GM12878 (cell line): ENCODE measurements at regions not wholly inside any gene's neighbourhood (a gene's known extent, or its start where the extent isn't known, plus 50 kb on each side); places are given as distances from the start of the nearest gene placed in this dataset.

Experiments
- ATAC-seq: fragments of 200-7000 bp; cut with Tn5 transposase; 3 replicates; pipeline ENCODE4 v1.9.1; 2020; ENCODE audit warnings: mild to moderate bottlenecking, moderate library complexity
- BruUV-seq: library from RNA; stranded (reverse); fragments of 400-500 nt; replicated peaks from 2 replicates; lab custom pipeline; 2021; lab: Mats Ljungman, UMichigan
- CTCF ChIA-PET: fragments of 300-600 bp; sonication (Branson Sonifier 250); formaldehyde crosslinking; extraction: SDS; loops from one replicate; lab custom pipeline; 2021; ENCODE audit warnings: inconsistent platforms; lab: Yijun Ruan, JAX
- POLR2A ChIA-PET: fragments of 350-600 bp; formaldehyde crosslinking; extraction: SDS; loops from one replicate; lab custom pipeline; 2021; ENCODE audit warnings: inconsistent platforms; lab: Charles Lee
- RAD21 ChIA-PET: fragments of 300-600 bp; sonication (Branson Sonifier 250); formaldehyde crosslinking; loops from one replicate; lab custom pipeline; 2023; ENCODE audit warnings: antibody characterized with exemption; ENCODE audit not compliant: unreplicated experiment; lab: Charles Lee
- SMC1A ChIA-PET: fragments of 300-600 bp; sonication (Branson Sonifier 250); formaldehyde crosslinking; loops from one replicate; lab custom pipeline; 2023; ENCODE audit not compliant: unreplicated experiment, uncharacterized antibody; lab: Charles Lee
- DNase-seq: peaks from one replicate; pipeline ENCODE4 v3.0.0-alpha.2; 2011; ENCODE audit warnings: low read depth, low spot score
- FAIRE-seq: peaks from 3 replicates; lab custom pipeline; 2011; peaks lifted over from hg19 to GRCh38; lab: Jason Lieb, UNC
- H2AFZ ChIP-seq: 2 replicates; pipeline ENCODE4 v1.6.0; 2011; ENCODE audit warnings: low read depth, low read length, control low read depth; ENCODE audit not compliant: control insufficient read depth
- H3K27ac ChIP-seq: 2 replicates; pipeline ENCODE4 v1.5.1; 2011; ENCODE audit warnings: control low read depth; ENCODE audit not compliant: control insufficient read depth, insufficient read depth
- H3K27me3 ChIP-seq, 2 experiments: replicated peaks in 1 of 2; 2 replicates each; pipeline versions ENCODE4 v1.6.0 to v1.6.1; 2011; ENCODE audit warnings: low read length in 1 of 2; ENCODE audit not compliant: control insufficient read depth in 2 of 2, insufficient read depth in 2 of 2
- H3K36me3 ChIP-seq, 2 experiments: 2 replicates each; pipeline ENCODE4 v1.5.1; 2011; ENCODE audit warnings: low read length in 1 of 2; ENCODE audit not compliant: control insufficient read depth in 2 of 2, insufficient read depth in 2 of 2
- H3K4me1 ChIP-seq: 2 replicates; pipeline ENCODE4 v1.6.1; 2011; ENCODE audit warnings: mild to moderate bottlenecking, low read length, moderate library complexity, mixed read lengths; ENCODE audit not compliant: control insufficient read depth, insufficient read depth
- H3K4me2 ChIP-seq: 2 replicates; pipeline ENCODE4 v1.6.0; 2011; ENCODE audit warnings: control low read depth; ENCODE audit not compliant: control insufficient read depth, insufficient read depth
- H3K4me3 ChIP-seq: fragments of 200-600 bp; sonication (generic); 2 replicates; pipeline ENCODE4 v1.5.1; 2016
- H3K79me2 ChIP-seq: 2 replicates; pipeline ENCODE4 v1.6.0; 2011; ENCODE audit warnings: low read length; ENCODE audit not compliant: control insufficient read depth, insufficient read depth
- H3K9ac ChIP-seq: 2 replicates; pipeline ENCODE4 v1.8.0; 2011; ENCODE audit warnings: low read length, control low read depth, mixed read lengths; ENCODE audit not compliant: control insufficient read depth, insufficient read depth
- H3K9me3 ChIP-seq: replicated peaks from 3 replicates; pipeline ENCODE4 v1.5.1; 2011; ENCODE audit warnings: mild to moderate bottlenecking, low read length; ENCODE audit not compliant: control insufficient read depth, insufficient read depth
- H4K20me1 ChIP-seq: 2 replicates; pipeline ENCODE4 v1.6.0; 2011; ENCODE audit not compliant: control insufficient read depth, insufficient read depth
- ATF3 ChIP-seq: IDR thresholded peaks from 2 replicates; pipeline ENCODE4 v1.6.1; 2011; ENCODE audit warnings: low read depth, mild to moderate bottlenecking, low read length, moderate library complexity, borderline replicate concordance; ENCODE audit errors: extremely low read depth
- BACH1 ChIP-seq: fragments of 450-650 bp; IDR thresholded peaks from 2 replicates; pipeline ENCODE4 v1.6.1; 2017; ENCODE audit warnings: mild to moderate bottlenecking, borderline replicate concordance
- CREB1 ChIP-seq: IDR thresholded peaks from 2 replicates; pipeline ENCODE4 v1.6.1; 2012; ENCODE audit warnings: low read depth, mild to moderate bottlenecking, inconsistent platforms
- ESRRA ChIP-seq: IDR thresholded peaks from 2 replicates; pipeline ENCODE4 v1.6.1; 2012; ENCODE audit warnings: mild to moderate bottlenecking, low read length, improper control_type of control experiment
- MEF2A ChIP-seq: IDR thresholded peaks from 2 replicates; pipeline ENCODE4 v1.6.1; 2011; ENCODE audit warnings: low read depth, mild to moderate bottlenecking, low read length, moderate library complexity; ENCODE audit not compliant: insufficient read depth
- MEF2B ChIP-seq: fragments of 450-650 bp; IDR thresholded peaks from 2 replicates; pipeline ENCODE4 v1.6.1; 2018; ENCODE audit warnings: mild to moderate bottlenecking, moderate library complexity; ENCODE audit not compliant: partially characterized antibody, poor library complexity, severe bottlenecking
- POLR2A ChIP-seq: IDR thresholded peaks from 2 replicates; pipeline ENCODE4 v1.6.1; 2011; ENCODE audit warnings: low read depth, mild to moderate bottlenecking, low read length
- RAD21 ChIP-seq: IDR thresholded peaks from 2 replicates; pipeline ENCODE4 v1.6.1; 2011; ENCODE audit warnings: mild to moderate bottlenecking, low read depth, low read length, moderate library complexity; ENCODE audit not compliant: insufficient read depth
- RELB ChIP-seq: fragments of 450-650 bp; IDR thresholded peaks from 2 replicates; pipeline ENCODE4 v1.6.1; 2017; ENCODE audit warnings: low read depth, mild to moderate bottlenecking, moderate library complexity
- SIN3A ChIP-seq: IDR thresholded peaks from 2 replicates; pipeline ENCODE4 v1.6.1; 2012; ENCODE audit warnings: low read depth, low read length, improper control_type of control experiment
- TARDBP ChIP-seq: IDR thresholded peaks from 2 replicates; pipeline ENCODE4 v1.6.1; 2016; ENCODE audit warnings: borderline replicate concordance
- ZBED1 ChIP-seq: IDR thresholded peaks from 2 replicates; pipeline ENCODE4 v1.6.1; 2016; ENCODE audit warnings: borderline replicate concordance
- ZBTB11 ChIP-seq: fragments of 450-650 bp; formaldehyde crosslinking; IDR thresholded peaks from 2 replicates; pipeline ENCODE4 v1.5.0; 2022; ENCODE audit warnings: mild to moderate bottlenecking, missing genetic modification characterization
- ZNF274 ChIP-seq: IDR thresholded peaks from one replicate; pipeline ENCODE4 v1.8.0; 2011; ENCODE audit not compliant: insufficient read length, insufficient read depth
- WGBS: methylation state at CpG from one replicate; pipeline ENCODE4 v1.1.6; 2016; ENCODE audit warnings: low lambda C conversion rate; ENCODE audit not compliant: insufficient replicate concordance, insufficient coverage; ENCODE audit errors: missing lambda C conversion rate; 5-methylcytosine and 5-hydroxymethylcytosine counted together
- in situ Hi-C: fragments of 300-500 bp; cut with MboI; formaldehyde crosslinking; loops from 9 replicates; pipeline ENCODE4 v1.14.3; 2018; ENCODE audit warnings: mixed read lengths
- intact Hi-C: fragments of 100-400 bp; cut with micrococcal nuclease; formaldehyde crosslinking; loops from one replicate; pipeline ENCODE4 v1.14.2; 2022; ENCODE audit not compliant: unreplicated experiment

- H2AFZ ChIP-seq = no peak overlapping the region
- no peak overlapping the region for H3K4me3 ChIP-seq
- TF ChIP-seq ESRRA (no peak), RELB (no peak), MEF2B (no peak), SIN3A (no peak), ZNF274 (no peak), BACH1 (no peak), ZBED1 (no peak), CREB1 (no peak), TARDBP (no peak), RAD21 (no peak), ZBTB11 (CRISPR knock-in tag) (no peak), POLR2A (no peak), MEF2A (no peak), ATF3 (no peak)
- TF ChIP-seq, all 136 proteins: peak for 0
- ChIA-PET CTCF (interaction anchor here (1.1 to 1.7 kb wide), 2 partner anchors 10 to 12 kb away, joined by 3 to 5 read pairs; no protein-coding TSS in a partner anchor), POLR2A (no interaction called here), SMC1A (interaction anchor here (1.1 to 1.4 kb wide), 2 partner anchors 196 to 385 kb away, joined by 3 to 4 read pairs; no protein-coding TSS in a partner anchor), RAD21 (no interaction called here)
- BruUV-seq = no TSS peak
- DNase-seq = no peak
- H3K4me1 ChIP-seq = no peaks in the 10 kb centered on the region
- H3K4me2 ChIP-seq = no peak overlapping the region
- H3K9me3 ChIP-seq = no peaks in the 10 kb centered on the region
- no peaks in the 10 kb centered on the region for H3K36me3 ChIP-seq
- intact Hi-C loops = loop anchor here (5.0 kb wide), 1 partner anchor 111 kb away; no protein-coding TSS in a partner anchor
- no peak overlapping the region for H3K9ac ChIP-seq
- no peaks in the 10 kb centered on the region; a peak in 1 of 4 replicates for H3K27me3 ChIP-seq
- no peak for ATAC-seq
- no peak for FAIRE-seq
- 0% methylated on average over 1 of the region's 1 CpG for WGBS
- H3K79me2 ChIP-seq = no peaks in the 10 kb centered on the region
- no peaks in the 10 kb centered on the region for H4K20me1 ChIP-seq
- no peak overlapping the region for H3K27ac ChIP-seq
- in situ Hi-C loops = no loop called here
Measured at GRCh38 chr7:94286111-94286510, 108.6 kb upstream of the COL1A2 start.
